NCI-H82 treated with DMSO at 0.1 percent for 48 hours (cell line): ENCODE measurements at regions not wholly inside any gene's neighbourhood (a gene's known extent, or its start where the extent isn't known, plus 50 kb on each side); places are given as distances from the start of the nearest gene placed in this dataset.
"Not testable (repeated sequence)": the region's sequence is repeated elsewhere in the genome, so short reads cannot be mapped to it uniquely, and the experiment has no call there.

Experiments
- DNase-seq: peaks from one replicate; lab custom pipeline; 2025; ENCODE audit not compliant: unreplicated experiment; lab: John Stamatoyannopoulos, UW

- DNase-seq = no peak
These were observed 212.5 kb upstream of the EEF2KMT start for GRCh38 chr16:5309946-5310611.

GRCh38 chr16:5305023-5305422 is 207.4 kb upstream of the EEF2KMT start:
- no peak for DNase-seq

- no peak for DNase-seq
These were observed 204.9 kb upstream of the EEF2KMT start for GRCh38 chr16:5302372-5303114.

GRCh38 chr16:5298202-5298601 is 200.6 kb upstream of the EEF2KMT start:
- no peak for DNase-seq

GRCh38 chr16:5296176-5296575 is 198.6 kb upstream of the EEF2KMT start:
- no peak for DNase-seq

- DNase-seq = not testable (repeated sequence)
These were observed 197.7 kb upstream of the EEF2KMT start for GRCh38 chr16:5295304-5295703.

- not testable (repeated sequence) for DNase-seq
These were observed 184.6 kb upstream of the EEF2KMT start for GRCh38 chr16:5282152-5282551.

- no peak for DNase-seq
These were observed 159.9 kb upstream of the EEF2KMT start for GRCh38 chr16:5257462-5257861.

GRCh38 chr16:5252791-5253190 is 155.2 kb upstream of the EEF2KMT start:
- DNase-seq = no peak

GRCh38 chr16:5247403-5247802 is 149.8 kb upstream of the EEF2KMT start:
- DNase-seq = not testable (repeated sequence)

- DNase-seq = not testable (repeated sequence)
These were observed 142.7 kb upstream of the EEF2KMT start for GRCh38 chr16:5240278-5240626.

- not testable (repeated sequence) for DNase-seq
These were observed 142.1 kb upstream of the EEF2KMT start for GRCh38 chr16:5239472-5240277.

- no peak for DNase-seq
These were observed 137.5 kb upstream of the EEF2KMT start for GRCh38 chr16:5235119-5235518.

- DNase-seq = no peak
These were observed 136.9 kb upstream of the EEF2KMT start for GRCh38 chr16:5234295-5235050.

- no peak for DNase-seq
These were observed 133.7 kb upstream of the EEF2KMT start for GRCh38 chr16:5231246-5231759.

GRCh38 chr16:5228369-5228768 is 130.8 kb upstream of the EEF2KMT start:
- DNase-seq = no peak

GRCh38 chr16:5225931-5226655 is 128.5 kb upstream of the EEF2KMT start:
- DNase-seq = no peak

GRCh38 chr16:5222761-5223160 is 125.2 kb upstream of the EEF2KMT start:
- no peak for DNase-seq

- not testable (repeated sequence) for DNase-seq
These were observed 124.2 kb upstream of the EEF2KMT start for GRCh38 chr16:5221831-5222230.

- no peak for DNase-seq
These were observed 123.1 kb upstream of the EEF2KMT start for GRCh38 chr16:5220705-5221104.
